22Rv1 (cell line): ENCODE measurements at regions not wholly inside any gene's neighbourhood (a gene's known extent, or its start where the extent isn't known, plus 50 kb on each side); places are given as distances from the start of the nearest gene placed in this dataset.

ENCODE experiments used
- ZFX ChIP-seq: fragments of 450-650 bp; IDR thresholded peaks from 2 replicates; pipeline ENCODE4 v1.6.1; 2017; ENCODE audit warnings: antibody characterized with exemption, borderline replicate concordance
- TF ChIP-seq, protein P1 (sequence below): fragments of 450-650 bp; IDR thresholded peaks from 2 replicates; pipeline ENCODE4 v1.5.1; 2017; ENCODE audit warnings: mild to moderate bottlenecking

DNA sequence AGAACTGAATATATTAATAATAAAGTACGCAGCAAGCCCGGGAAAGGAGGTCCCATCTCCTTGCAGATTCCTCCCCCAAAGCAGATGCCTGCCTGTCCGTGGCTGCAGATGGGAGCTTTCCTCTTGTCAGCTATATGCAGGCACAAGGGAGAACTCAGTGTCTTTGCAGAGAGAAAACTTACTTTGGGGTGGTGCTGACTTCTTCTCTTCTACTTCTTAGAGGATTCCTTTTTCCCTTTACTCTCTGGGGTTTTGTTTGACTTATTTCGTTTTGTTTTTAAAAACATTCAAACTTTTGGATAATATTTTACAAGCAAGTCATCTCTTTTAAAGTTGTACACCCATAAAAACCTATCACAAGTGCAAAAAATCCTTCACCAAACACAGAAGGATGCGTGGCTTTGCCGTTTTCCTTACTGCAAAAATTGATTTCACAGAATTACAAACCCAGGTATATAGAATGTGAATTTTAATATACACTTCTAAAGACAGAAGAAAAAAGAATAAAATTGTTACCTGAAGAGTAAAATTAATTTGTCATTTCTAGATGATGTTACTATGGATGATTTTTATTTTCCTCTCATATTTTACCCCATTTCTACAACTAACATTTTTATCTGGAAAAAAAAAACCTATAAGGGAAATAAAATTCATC, 65.3 kb upstream of the IGF1R start:
- TF ChIP-seq, protein P1, sequence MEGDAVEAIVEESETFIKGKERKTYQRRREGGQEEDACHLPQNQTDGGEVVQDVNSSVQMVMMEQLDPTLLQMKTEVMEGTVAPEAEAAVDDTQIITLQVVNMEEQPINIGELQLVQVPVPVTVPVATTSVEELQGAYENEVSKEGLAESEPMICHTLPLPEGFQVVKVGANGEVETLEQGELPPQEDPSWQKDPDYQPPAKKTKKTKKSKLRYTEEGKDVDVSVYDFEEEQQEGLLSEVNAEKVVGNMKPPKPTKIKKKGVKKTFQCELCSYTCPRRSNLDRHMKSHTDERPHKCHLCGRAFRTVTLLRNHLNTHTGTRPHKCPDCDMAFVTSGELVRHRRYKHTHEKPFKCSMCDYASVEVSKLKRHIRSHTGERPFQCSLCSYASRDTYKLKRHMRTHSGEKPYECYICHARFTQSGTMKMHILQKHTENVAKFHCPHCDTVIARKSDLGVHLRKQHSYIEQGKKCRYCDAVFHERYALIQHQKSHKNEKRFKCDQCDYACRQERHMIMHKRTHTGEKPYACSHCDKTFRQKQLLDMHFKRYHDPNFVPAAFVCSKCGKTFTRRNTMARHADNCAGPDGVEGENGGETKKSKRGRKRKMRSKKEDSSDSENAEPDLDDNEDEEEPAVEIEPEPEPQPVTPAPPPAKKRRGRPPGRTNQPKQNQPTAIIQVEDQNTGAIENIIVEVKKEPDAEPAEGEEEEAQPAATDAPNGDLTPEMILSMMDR = no peak
- TF ChIP-seq ZFX = no peak
